ENCODE measurements at regions not wholly inside any gene's neighbourhood (a gene's known extent, or its start where the extent isn't known, plus 50 kb on each side); places are given as distances from the start of the nearest gene placed in this dataset.

- TF ChIP-seq ZNF274 (IDR thresholded peaks at IDR 0.05; ENCODE audit: low read depth, low read length), result no peak
- TF ChIP-seq YY1 (IDR thresholded peaks at IDR 0.05; ENCODE audit: insufficient read depth, insufficient read length), result no peak
Measured at GRCh38 chr20:54726687-54727300, 251.4 kb downstream of the DOK5 start.
